Stimulated activated CD8-positive, alpha-beta memory T cell treated with anti-CD3 and anti-CD28 coated beads, Interleukin-4, amount 100 ng/mL, for 48 hours (primary cell): ENCODE measurements at regions not wholly inside any gene's neighbourhood (a gene's known extent, or its start where the extent isn't known, plus 50 kb on each side); places are given as distances from the start of the nearest gene placed in this dataset.

Experiments used
- DNase-seq: peaks from one replicate; pipeline ENCODE4 v3.0.0-alpha.2; 2020

GRCh38 chr22:47575291-47575690 is 812.8 kb downstream of the TBC1D22A start:
- DNase-seq: no peak

DNA sequence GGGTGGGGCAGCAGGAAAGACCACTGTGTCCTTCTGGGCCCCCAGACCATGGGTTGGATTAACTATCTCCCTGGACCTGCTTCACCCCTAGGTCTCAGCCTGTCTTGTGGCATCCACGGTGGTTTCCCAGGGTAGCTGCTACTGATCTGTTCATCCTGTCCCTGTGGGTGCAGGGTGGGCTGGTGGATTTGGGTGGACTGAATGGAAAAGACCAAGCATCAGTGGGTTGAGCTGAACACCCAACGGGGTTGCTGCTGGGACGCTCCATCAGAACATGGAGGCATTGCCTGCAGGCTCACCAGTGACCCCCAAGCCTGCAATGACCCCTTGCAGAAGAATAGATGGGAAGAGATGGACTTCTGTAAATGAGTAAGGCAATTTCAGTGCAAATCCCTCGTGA is 812.1 kb downstream of the TBC1D22A start:
- DNase-seq: no peak

DNA sequence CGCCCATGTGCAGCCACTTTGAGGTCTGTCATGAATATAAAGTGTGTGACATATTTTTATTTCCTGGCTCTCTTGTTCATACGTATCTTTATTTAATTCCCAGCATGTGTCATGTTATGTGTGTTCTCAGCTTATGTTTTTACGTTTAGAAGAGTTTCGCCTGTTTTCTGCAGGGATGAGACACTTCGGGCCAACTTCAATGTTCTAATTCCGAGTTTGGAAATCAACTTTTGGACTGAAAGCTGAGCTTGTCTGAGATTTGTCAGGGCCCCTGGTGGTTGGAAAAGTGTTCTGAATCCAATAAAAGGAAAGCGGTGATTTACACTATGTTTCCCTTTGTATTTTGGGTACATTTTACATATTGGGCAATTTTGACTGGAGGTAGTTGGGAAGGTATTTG is 810.7 kb downstream of the TBC1D22A start:
- no peak for DNase-seq

GRCh38 chr22:47572443-47572842 is 810.0 kb downstream of the TBC1D22A start:
- no peak for DNase-seq

GRCh38 chr22:47571616-47572015 is 809.2 kb downstream of the TBC1D22A start:
- DNase-seq: no peak

GRCh38 chr22:47570851-47571250 is 808.4 kb downstream of the TBC1D22A start:
- DNase-seq: no peak

DNA sequence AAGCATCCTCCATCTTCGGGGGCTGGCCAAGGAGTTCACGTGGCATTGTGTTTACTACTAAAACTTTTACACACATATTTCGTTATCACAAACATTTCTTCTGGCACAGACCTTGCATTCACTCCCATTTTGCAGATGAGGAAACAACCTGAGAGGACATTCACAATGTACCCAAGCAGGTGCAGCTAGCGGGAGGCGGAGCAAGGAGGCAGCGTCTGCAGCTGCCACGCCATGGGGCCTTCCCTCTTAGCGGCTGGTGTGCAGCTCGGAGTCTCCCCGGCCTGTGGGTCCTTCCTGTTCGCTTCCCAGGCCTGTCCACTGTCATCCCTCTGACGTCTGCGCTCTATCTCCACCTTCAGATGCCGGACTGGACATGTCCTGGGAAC is 807.8 kb downstream of the TBC1D22A start:
- DNase-seq: no peak

DNA sequence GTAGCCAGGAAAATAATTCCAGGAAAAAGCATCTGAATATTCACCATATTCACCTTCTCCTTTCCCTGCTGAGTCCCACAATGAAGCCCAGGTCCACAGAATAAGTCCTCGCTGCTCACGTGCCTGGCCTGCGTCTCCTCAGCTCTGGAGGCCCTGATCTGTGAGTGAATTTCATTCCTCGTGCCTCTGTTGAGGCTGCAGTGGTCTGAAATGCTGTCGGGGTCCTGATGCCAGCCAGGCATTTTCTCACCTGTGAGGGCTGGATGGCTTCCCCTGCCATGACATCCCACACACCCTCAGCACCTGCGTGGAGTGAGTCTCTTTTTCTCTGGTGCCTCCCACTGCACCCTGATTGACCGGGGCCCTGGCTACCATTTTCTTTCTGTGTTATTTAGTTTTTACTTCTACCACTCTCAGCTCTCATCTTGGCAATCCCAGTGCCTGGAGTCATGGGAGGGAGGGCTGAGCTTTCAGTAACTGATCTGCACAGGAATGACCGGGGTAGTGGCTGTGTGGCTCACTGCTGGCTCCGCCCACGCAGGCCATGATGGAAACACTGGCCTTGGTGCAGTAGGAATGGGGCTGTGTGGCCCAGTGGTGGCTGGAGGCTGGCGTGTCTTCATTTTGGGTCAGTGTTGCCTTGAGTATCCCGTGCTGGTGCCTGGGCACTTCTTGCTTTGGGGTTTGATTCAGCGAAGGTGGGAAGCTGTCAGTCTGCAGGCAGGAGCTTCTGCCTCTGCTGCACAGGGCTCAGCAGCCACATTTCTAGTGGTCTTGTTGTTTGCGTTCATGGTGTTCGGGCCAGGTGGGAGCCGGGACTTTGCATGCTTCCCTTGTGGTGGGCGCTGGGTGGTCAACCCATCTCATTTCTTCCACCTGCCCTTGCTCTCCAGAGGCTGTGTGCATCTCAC is 807.2 kb downstream of the TBC1D22A start:
- no peak for DNase-seq

- DNase-seq: no peak
Observed at GRCh38 chr22:47568700-47569099, 806.2 kb downstream of the TBC1D22A start.

- DNase-seq: no peak
Observed at GRCh38 chr22:47567126-47568090, 805.0 kb downstream of the TBC1D22A start.

GRCh38 chr22:47566491-47566890 is 804.0 kb downstream of the TBC1D22A start:
- DNase-seq: no peak

DNA sequence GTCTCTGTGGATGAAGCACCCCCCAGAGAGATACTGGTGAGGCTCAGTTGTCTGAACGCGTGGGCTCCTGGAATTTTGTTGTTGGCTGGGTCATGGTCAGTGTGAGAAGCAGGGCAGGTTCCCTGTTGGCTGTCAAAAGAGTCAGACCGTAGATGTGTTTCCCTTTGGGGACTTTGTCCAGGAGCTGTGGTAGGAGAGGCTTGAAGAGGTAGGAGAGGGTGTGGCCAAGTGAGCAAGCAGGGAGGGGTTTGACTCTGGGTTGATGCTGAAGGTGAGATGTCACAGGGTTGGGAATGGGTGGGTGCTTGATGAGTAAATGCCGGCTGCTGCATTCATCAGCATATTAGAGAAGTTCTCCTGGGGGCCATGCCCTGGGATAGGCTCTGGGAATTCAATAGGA is 803.2 kb downstream of the TBC1D22A start:
- DNase-seq: no peak

GRCh38 chr22:47564651-47565434 is 802.4 kb downstream of the TBC1D22A start:
- no peak for DNase-seq

DNA sequence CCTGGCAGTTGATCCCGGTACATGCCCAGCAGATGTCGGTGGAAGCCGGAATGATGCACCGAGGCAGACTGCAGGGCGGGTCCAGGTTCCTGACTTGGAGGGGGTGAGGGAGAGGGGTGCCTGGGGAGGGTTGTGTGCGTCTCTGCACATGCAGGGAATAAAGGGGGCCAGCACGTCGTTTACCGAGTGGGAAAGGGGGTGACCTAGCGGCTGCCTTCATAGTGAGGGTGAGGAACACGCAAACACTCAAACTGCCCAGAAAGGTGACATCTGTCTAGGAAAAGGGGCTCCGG is 801.7 kb downstream of the TBC1D22A start:
- DNase-seq: no peak

- no peak for DNase-seq
Observed at GRCh38 chr22:47563406-47564157, 801.1 kb downstream of the TBC1D22A start.

GRCh38 chr22:47561766-47562165 is 799.3 kb downstream of the TBC1D22A start:
- DNase-seq: no peak

- DNase-seq: no peak
Observed at GRCh38 chr22:47561115-47561675, 798.7 kb downstream of the TBC1D22A start.

- DNase-seq: no peak
Observed at GRCh38 chr22:47558828-47559700, 796.6 kb downstream of the TBC1D22A start.

DNA sequence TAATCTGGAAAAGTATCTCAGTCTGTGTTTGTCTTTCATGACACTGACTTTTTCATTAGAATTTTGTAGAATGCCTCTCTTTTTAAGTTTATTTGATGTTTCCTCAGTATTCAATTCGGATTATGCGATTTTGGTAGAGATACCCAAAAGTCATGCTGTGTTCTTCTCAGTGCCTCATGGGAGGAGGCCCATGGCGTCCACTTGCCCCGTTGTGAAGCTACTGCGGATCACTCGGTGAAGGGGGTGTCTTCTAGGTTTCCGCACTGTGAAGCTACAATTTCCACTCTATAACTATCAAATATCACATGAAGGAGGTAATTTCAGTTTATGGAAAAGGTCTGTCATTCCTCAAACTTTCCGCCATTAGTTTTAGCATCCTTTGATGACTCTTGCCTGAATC is 794.0 kb downstream of the TBC1D22A start:
- DNase-seq: no peak

GRCh38 chr22:47553436-47553835 is 791.0 kb downstream of the TBC1D22A start:
- DNase-seq: no peak
